Ramos (cell line): ENCODE measurements at regions not wholly inside any gene's neighbourhood (a gene's known extent, or its start where the extent isn't known, plus 50 kb on each side); places are given as distances from the start of the nearest gene placed in this dataset.
"Not testable (repeated sequence)": the region's sequence is repeated elsewhere in the genome, so short reads cannot be mapped to it uniquely, and the experiment has no call there.

Experiments
- in situ Hi-C: fragments of 300-500 bp; cut with MboI; formaldehyde crosslinking; loops from one replicate; pipeline ENCODE4 v1.14.3; 2022; ENCODE audit warnings: low sequenced_read_pairs; ENCODE audit not compliant: unreplicated experiment

- in situ Hi-C loops = no loop called here
Observed at GRCh38 chr2:225771701-225772100, 372.2 kb downstream of the NYAP2 start.

DNA sequence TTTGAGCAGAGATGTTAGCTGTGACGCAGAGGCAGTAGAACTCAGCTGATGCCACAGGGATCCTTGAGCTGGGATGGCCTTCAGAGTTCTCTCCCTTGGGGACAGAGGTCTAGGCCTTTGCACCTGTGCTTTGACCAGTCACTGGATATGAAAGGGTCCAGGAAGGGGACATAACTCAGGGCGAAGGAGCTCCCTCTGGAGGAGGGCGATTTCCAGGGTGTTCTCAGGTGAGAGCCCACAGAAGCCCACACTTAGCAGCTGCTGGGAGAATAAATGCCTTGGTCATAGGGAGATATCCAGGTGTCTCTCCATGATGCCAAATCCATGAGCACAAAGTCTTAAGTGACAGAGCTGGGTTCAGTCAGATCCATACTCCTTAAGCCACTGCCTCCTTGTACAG lies 369.2 kb downstream of the NYAP2 start:
- in situ Hi-C loops = no loop called here

GRCh38 chr2:225766431-225766830 lies 366.9 kb downstream of the NYAP2 start:
- in situ Hi-C loops = no loop called here

- in situ Hi-C loops = no loop called here
Observed at GRCh38 chr2:225765820-225766219, 366.3 kb downstream of the NYAP2 start.

DNA sequence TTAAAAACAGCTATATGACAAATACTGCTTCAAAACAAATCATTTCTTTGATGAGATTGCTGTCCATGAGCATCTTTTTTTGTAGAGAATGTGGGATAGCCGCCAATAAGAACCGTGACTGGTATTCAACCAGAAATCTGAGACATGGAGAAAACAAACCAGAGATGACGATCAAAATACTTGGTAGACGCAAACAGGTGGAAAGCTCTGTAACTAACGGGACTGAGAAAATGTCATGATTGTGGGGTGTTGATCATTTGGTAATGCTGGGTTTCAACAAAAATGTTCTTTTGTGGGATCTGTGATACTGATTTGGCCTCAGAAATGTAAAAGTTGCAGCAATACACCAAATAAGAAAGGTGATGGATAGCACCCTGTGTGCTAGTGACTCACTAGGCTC lies 364.8 kb downstream of the NYAP2 start:
- in situ Hi-C loops = no loop called here

- in situ Hi-C loops = no loop called here
Observed at GRCh38 chr2:225763711-225764110, 364.2 kb downstream of the NYAP2 start.

- in situ Hi-C loops = no loop called here
Observed at GRCh38 chr2:225761396-225761795, 361.9 kb downstream of the NYAP2 start.

GRCh38 chr2:225757248-225757647 lies 357.7 kb downstream of the NYAP2 start:
- in situ Hi-C loops = no loop called here

- in situ Hi-C loops = no loop called here
Observed at GRCh38 chr2:225756198-225756597, 356.7 kb downstream of the NYAP2 start.

- in situ Hi-C loops = no loop called here
Observed at GRCh38 chr2:225748609-225749008, 349.1 kb downstream of the NYAP2 start.

DNA sequence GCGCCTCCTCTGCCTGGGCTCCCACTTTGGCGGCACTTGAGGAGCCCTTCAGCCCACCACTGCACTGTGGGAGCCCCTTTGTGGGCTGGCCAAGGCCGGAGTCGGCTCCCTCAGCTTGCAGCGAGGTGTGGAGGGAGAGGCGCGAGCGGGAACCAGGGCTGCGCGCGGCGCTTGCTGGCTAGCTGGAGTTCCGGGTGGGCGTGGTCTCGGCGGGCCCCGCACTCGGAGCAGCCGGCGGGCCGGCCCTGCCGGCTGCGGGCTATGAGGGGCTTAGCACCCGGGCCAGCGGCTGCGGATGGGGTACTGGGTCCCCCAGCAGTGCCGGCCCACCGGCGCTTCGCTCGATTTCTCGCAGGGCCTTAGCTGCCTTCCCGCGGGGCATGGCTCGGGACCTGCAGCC lies 344.5 kb downstream of the NYAP2 start:
- in situ Hi-C loops = not testable (repeated sequence)

DNA sequence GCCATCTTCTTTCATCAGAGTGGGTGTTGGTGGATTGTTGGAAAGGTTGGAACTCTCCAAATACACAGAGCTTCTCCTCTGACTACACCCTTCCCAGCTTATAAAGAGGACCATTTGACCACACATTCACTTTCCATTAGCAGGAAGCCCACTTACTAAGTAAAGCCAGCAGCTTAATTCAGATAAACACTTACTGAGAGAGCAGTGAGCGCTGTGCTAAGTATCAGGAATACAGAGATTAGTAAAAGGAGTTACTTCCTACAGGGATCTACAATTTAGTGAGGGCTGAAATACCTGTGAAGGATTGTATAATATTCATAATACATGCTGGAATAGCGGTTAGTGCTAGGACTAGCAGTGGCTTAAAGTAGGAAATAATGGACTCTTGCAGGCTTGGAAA lies 343.0 kb downstream of the NYAP2 start:
- in situ Hi-C loops = no loop called here

DNA sequence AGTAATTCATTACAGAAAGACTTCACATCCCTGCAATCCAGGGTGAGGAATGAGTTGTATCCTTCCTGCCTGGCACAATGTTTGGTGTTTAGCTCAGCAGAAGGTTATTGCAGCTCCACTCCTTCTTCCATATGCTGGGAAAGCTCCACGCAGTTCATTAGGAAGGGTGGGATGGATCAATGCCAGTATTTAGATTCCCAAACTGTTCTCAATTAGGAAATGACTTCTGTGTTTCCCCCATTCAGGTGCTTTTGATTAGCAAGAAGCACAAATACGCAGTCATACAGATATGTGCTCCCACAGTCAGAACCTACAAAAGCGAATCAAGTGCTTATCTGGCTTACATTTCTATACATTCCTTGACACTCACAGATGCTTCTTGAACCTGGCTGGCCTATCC lies 340.6 kb downstream of the NYAP2 start:
- in situ Hi-C loops = no loop called here

- in situ Hi-C loops = no loop called here
Observed at GRCh38 chr2:225739328-225739727, 339.8 kb downstream of the NYAP2 start.

DNA sequence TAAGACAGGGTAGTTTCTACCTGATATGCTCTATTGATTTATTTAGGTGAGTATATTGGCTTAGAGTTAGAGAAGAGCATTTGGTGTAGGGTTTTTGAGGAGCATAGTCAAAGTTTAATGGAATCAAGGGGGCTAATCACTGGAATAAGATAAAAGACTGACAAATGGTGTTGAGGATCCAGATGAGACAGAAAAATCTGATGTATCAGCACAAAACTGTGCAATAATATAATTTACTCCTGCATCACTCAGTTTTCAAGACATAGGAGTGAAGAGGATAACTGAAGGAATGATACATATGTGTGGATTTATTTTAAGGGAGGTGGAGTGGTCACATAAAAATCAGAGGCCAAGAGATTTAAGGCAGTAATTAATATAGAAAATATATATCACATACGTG lies 339.2 kb downstream of the NYAP2 start:
- in situ Hi-C loops = no loop called here

DNA sequence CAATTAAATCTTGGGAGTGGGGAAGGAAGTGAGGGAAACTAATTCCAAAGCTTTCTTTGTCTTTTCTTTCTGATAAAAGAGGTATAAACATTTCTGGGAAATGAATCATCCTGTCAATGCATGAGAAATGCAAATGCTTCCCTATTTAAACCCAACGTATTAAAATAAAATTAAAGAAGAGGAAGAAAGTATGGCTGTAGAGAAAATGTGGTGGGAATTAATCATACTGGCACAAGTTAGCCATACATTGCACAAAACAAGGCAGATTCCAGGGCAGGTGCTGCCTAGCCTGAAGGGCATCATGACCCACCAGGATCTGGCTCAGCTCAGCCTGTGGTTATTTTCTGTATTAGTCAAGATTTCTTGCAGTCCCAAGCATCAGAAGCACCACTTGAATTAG lies 338.0 kb downstream of the NYAP2 start:
- in situ Hi-C loops = no loop called here

GRCh38 chr2:225735844-225736243 lies 336.3 kb downstream of the NYAP2 start:
- in situ Hi-C loops = no loop called here

DNA sequence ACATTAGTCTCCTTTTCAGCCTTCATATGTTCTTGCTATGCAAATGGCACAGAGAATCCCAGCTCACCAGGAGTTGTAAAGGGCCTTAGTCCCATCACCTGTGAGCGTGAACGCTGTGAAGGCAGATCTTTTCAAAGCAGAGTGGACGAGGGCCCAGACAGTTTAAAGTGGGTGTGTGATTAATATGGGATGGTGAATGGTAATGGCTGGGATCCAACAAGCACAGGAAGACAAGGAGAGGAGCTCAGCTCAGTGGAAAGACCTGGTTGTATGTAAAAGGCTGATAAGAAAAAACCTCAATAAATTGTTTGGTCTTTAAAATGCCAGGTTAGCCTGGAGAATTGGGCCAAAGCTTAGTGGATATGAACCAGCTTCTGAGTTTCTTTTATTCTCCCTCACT lies 326.2 kb downstream of the NYAP2 start:
- in situ Hi-C loops = no loop called here
